Sigmoid colon (tissue), 6 donors: ENCODE measurements at regions not wholly inside any gene's neighbourhood (a gene's known extent, or its start where the extent isn't known, plus 50 kb on each side); places are given as distances from the start of the nearest gene placed in this dataset.

Experiments
- DNase-seq: peaks from one replicate; pipeline ENCODE4 v3.0.0-alpha.2; 2019
- H3K27ac ChIP-seq, 4 donors: fragments of 200-600 bp; sonication (generic); one replicate each; pipeline ENCODE4 v1.5.1; 2016 to 2019; ENCODE audit warnings: mild to moderate bottlenecking in 1 of 4
- H3K27me3 ChIP-seq, 3 donors: fragments of 200-600 bp; sonication (generic); one replicate each; pipeline ENCODE4 v1.5.1; 2019; ENCODE audit warnings: mild to moderate bottlenecking in 1 of 3
- H3K36me3 ChIP-seq, 4 donors: fragments of 200-600 bp; sonication (generic); one replicate each; pipeline ENCODE4 v1.5.1; 2016 to 2019
- H3K4me1 ChIP-seq, 4 donors: fragments of 200-600 bp; sonication (generic); one replicate each; pipeline ENCODE4 v1.5.1; 2017 to 2019
- H3K4me3 ChIP-seq, 4 donors: fragments of 200-600 bp; sonication (generic); one replicate each; pipeline ENCODE4 v1.5.1; 2017 to 2019; ENCODE audit warnings: mild to moderate bottlenecking in 2 of 4, moderate library complexity in 1 of 4
- H3K9me3 ChIP-seq, 4 donors: fragments of 200-600 bp in 3 of 4; sonication (generic) in 3 of 4; one replicate each; pipeline versions ENCODE4 v1.5.1 to v1.6.1; 2013 to 2019
- CTCF ChIP-seq, 4 experiments: fragments of 450-650 bp in 3 of 4; fragments of 200-600 bp in 1 of 4; IDR thresholded peaks; one replicate each; pipeline ENCODE4 v1.5.1; 2016 to 2019; ENCODE audit warnings: antibody characterized with exemption in 4 of 4, mild to moderate bottlenecking in 3 of 4, moderate library complexity in 2 of 4
- EP300 ChIP-seq, 4 donors: sonication (generic); formaldehyde crosslinking; IDR thresholded peaks; one replicate each; pipeline ENCODE4 v1.6.1; 2017; ENCODE audit warnings: antibody characterized with exemption in 4 of 4
- POLR2A ChIP-seq, 2 donors: fragments of 450-650 bp; IDR thresholded peaks; one replicate each; pipeline ENCODE4 v1.6.1; 2016; ENCODE audit warnings: antibody characterized with exemption in 2 of 2, mild to moderate bottlenecking in 2 of 2, moderate library complexity in 2 of 2
- POLR2AphosphoS5 ChIP-seq, 4 donors: sonication (generic); formaldehyde crosslinking; IDR thresholded peaks; one replicate each; pipeline ENCODE4 v1.6.1; 2017; ENCODE audit warnings: antibody characterized with exemption in 4 of 4
- WGBS, 2 donors: extraction: QIAGEN DNeasy Blood & Tissue Kit; methylation state at CpG; one replicate each; pipeline ENCODE4 v1.1.7; 2013; 5-methylcytosine and 5-hydroxymethylcytosine counted together
- intact Hi-C: fragments of 100-400 bp; cut with DNase I; formaldehyde crosslinking; loops from one replicate; pipeline ENCODE4 v1.15.1; 2023
- donor health status: healthy with polysubstance abuse.
- donor health status: healthy.

- intact Hi-C loops, result no loop called here
- no peak for DNase-seq
- H3K27ac ChIP-seq, result no peak overlapping the region
- WGBS, 2 donors, result 88 to 94% methylated on average over 4 of the region's 4 CpGs
- TF ChIP-seq EP300 (IDR thresholded peaks at IDR 0.05) (no peak), POLR2A (IDR thresholded peaks at IDR 0.05) (no peak), POLR2AphosphoS5 (IDR thresholded peaks at IDR 0.05) (no peak)
- no peak overlapping the region for H3K4me3 ChIP-seq
- no peaks in the 10 kb centered on the region for H3K36me3 ChIP-seq
- no peaks in the 10 kb centered on the region for H3K9me3 ChIP-seq
- no peaks in the 10 kb centered on the region for H3K27me3 ChIP-seq
- no peaks in the 10 kb centered on the region for H3K4me1 ChIP-seq
Measured at GRCh38 chr3:67311440-67311839, 313.3 kb downstream of the KBTBD8 start.

DNA sequence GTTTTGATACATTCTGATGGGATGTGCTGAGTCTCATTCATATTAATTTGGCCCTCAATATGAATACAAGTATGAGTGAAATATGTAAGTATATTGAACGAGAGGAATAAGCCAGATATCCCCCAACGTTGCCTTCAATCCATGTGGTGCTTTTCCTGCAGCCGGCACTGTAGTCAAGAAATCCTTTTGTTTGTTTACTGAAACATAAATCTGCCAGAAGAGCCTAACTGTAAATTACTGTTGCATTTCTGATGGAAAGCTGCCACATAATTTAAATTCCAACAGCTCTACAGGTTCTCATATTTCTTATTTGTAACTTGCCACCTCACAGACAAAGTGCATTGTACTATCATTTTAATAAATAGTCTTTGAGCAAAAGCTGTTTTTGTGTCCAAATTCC lies 314.0 kb downstream of the KBTBD8 start:
- DNase-seq, result no peak
- TF ChIP-seq POLR2A (IDR thresholded peaks at IDR 0.05) (no peak), POLR2AphosphoS5 (IDR thresholded peaks at IDR 0.05) (no peak), EP300 (IDR thresholded peaks at IDR 0.05) (no peak), CTCF (IDR thresholded peaks at IDR 0.05) (no peak)
- intact Hi-C loops, result no loop called here

DNA sequence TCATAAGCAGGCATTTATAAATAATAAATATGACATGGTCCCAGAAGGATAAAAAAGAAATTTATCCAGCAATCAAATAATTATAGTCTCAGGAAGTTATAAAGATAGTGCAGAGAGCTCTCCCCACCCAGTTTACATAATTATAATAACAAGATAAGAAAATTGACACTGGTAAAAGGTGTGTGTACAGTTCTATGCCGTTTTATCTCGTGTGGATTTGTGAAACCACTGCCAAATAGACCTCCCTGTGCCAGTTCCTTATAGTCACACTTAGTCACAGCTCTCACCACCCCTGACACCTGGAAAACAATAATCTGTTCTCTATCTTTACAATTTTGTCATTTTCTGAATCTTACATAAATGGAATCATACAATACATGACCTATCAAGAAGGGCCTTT lies 320.1 kb downstream of the KBTBD8 start:
- no peak for TF ChIP-seq POLR2AphosphoS5 (IDR thresholded peaks at IDR 0.05)
- no peak for TF ChIP-seq EP300 (IDR thresholded peaks at IDR 0.05)
- TF ChIP-seq POLR2A (IDR thresholded peaks at IDR 0.05), result no peak
- no peak for TF ChIP-seq CTCF (IDR thresholded peaks at IDR 0.05)
- no peaks in the 10 kb centered on the region for H3K4me1 ChIP-seq
- DNase-seq, result no peak
- intact Hi-C loops, result no loop called here
- H3K36me3 ChIP-seq, result no peaks in the 10 kb centered on the region
- H3K4me3 ChIP-seq, result no peak overlapping the region
- no peaks in the 10 kb centered on the region for H3K9me3 ChIP-seq
- 30 to 65% methylated on average over 2 of the region's 2 CpGs for WGBS, 2 donors
- H3K27me3 ChIP-seq, result no peaks in the 10 kb centered on the region
- H3K27ac ChIP-seq, result no peak overlapping the region

More for the DNA sequence above, 314.0 kb downstream of the KBTBD8 start:
- Histone ChIP-seq H3K36me3 (no peaks in the 10 kb centered on the region), H3K27ac (no peak overlapping the region), H3K27me3 (no peaks in the 10 kb centered on the region), H3K4me1 (no peaks in the 10 kb centered on the region), H3K4me3 (no peak overlapping the region), H3K9me3 (no peaks in the 10 kb centered on the region)
- WGBS, 2 donors, result 23 to 53% methylated on average over 3 of the region's 3 CpGs

GRCh38 chr3:67324554-67324953 lies 326.4 kb downstream of the KBTBD8 start:
- Histone ChIP-seq H3K27me3 (no peaks in the 10 kb centered on the region), H3K9me3 (no peaks in the 10 kb centered on the region), H3K36me3 (no peaks in the 10 kb centered on the region), H3K4me3 (no peak overlapping the region), H3K27ac (no peak overlapping the region), H3K4me1 (no peaks in the 10 kb centered on the region)
- intact Hi-C loops, result no loop called here
- no peak for DNase-seq
- TF ChIP-seq CTCF (IDR thresholded peaks at IDR 0.05), result no peak
- TF ChIP-seq POLR2A (IDR thresholded peaks at IDR 0.05), result no peak
- no peak for TF ChIP-seq POLR2AphosphoS5 (IDR thresholded peaks at IDR 0.05)
- no peak for TF ChIP-seq EP300 (IDR thresholded peaks at IDR 0.05)
